Activated CD8-positive, alpha-beta T cell treated with anti-CD3 and anti-CD28 coated beads for 36 hours (primary cell): ENCODE measurements at regions not wholly inside any gene's neighbourhood (a gene's known extent, or its start where the extent isn't known, plus 50 kb on each side); places are given as distances from the start of the nearest gene placed in this dataset.

ENCODE experiments used
- ATAC-seq: fragments of 200-7000 bp; cut with Tn5 transposase; one replicate; pipeline ENCODE4 v1.10.0; 2021; ENCODE audit warnings: mild to moderate bottlenecking, moderate library complexity
- CTCF ChIA-PET: fragments of 350-600 bp; sonication (Branson Sonifier 250); formaldehyde crosslinking; loops from one replicate; lab custom pipeline; 2021; ENCODE audit warnings: antibody characterized with exemption; lab: Charles Lee
- POLR2A ChIA-PET: fragments of 350-600 bp; sonication (Branson Sonifier 250); formaldehyde crosslinking; loops from one replicate; lab custom pipeline; 2021; ENCODE audit warnings: antibody characterized with exemption; lab: Charles Lee
- DNase-seq: peaks from one replicate; pipeline ENCODE4 v3.0.0-alpha.2; 2020
- H3K27ac Mint-ChIP-seq: one replicate; pipeline ENCODE4 v1.8.0; 2021; ENCODE audit warnings: mild to moderate bottlenecking, mixed read lengths
- H3K27me3 Mint-ChIP-seq: one replicate; pipeline ENCODE4 v1.8.0; 2021; ENCODE audit warnings: mixed read lengths
- H3K36me3 Mint-ChIP-seq: one replicate; pipeline ENCODE4 v1.8.0; 2021; ENCODE audit warnings: low read depth, mixed read lengths
- H3K4me1 Mint-ChIP-seq: one replicate; pipeline ENCODE4 v1.8.0; 2021; ENCODE audit warnings: low read depth, mixed read lengths
- H3K4me3 Mint-ChIP-seq: one replicate; pipeline ENCODE4 v1.8.0; 2021; ENCODE audit warnings: mild to moderate bottlenecking, moderate library complexity, mixed read lengths
- H3K9me3 Mint-ChIP-seq: one replicate; pipeline ENCODE4 v1.8.0; 2021; ENCODE audit warnings: mixed read lengths
- intact Hi-C: fragments of 100-400 bp; cut with micrococcal nuclease; formaldehyde crosslinking; loops from one replicate; pipeline ENCODE4 v1.10.0; 2022
- TF ChIP-seq, protein P1 (sequence below): fragments of 200-600 bp; IDR thresholded peaks from one replicate; pipeline ENCODE4 v1.8.0; 2022; ENCODE audit warnings: antibody characterized with exemption, mild to moderate bottlenecking

DNA sequence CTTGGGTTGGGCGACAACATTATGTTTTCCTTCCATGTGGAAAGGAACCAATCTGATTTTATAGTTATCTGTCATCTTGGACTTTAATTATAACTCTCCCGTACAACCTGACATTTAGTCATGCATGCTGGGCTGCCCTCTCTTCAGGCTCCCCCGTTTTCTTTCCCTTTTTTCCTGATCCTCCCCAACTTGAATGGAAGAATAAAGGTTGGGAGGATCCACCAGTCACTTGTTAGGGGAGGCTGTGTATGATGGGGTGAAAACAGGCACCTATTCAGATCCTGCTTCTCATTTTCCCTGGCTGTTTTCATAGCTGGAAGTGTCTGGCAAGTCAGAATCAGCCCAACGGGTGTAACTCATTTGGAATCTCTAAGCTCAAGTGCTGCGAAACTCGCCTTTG is 267.2 kb upstream of the SALL1 start:
- no peak overlapping the region for H3K4me3 Mint-ChIP-seq
- CTCF ChIA-PET: no interaction called here
- H3K27ac Mint-ChIP-seq: no peak overlapping the region
- TF ChIP-seq, protein P1, sequence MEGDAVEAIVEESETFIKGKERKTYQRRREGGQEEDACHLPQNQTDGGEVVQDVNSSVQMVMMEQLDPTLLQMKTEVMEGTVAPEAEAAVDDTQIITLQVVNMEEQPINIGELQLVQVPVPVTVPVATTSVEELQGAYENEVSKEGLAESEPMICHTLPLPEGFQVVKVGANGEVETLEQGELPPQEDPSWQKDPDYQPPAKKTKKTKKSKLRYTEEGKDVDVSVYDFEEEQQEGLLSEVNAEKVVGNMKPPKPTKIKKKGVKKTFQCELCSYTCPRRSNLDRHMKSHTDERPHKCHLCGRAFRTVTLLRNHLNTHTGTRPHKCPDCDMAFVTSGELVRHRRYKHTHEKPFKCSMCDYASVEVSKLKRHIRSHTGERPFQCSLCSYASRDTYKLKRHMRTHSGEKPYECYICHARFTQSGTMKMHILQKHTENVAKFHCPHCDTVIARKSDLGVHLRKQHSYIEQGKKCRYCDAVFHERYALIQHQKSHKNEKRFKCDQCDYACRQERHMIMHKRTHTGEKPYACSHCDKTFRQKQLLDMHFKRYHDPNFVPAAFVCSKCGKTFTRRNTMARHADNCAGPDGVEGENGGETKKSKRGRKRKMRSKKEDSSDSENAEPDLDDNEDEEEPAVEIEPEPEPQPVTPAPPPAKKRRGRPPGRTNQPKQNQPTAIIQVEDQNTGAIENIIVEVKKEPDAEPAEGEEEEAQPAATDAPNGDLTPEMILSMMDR: no peak
- H3K27me3 Mint-ChIP-seq: no peaks in the 10 kb centered on the region
- POLR2A ChIA-PET: no interaction called here
- DNase-seq (no peak), ATAC-seq (no peak)
- peaks cover 6% of the 10 kb centered on the region for H3K9me3 Mint-ChIP-seq
- H3K36me3 Mint-ChIP-seq: no peaks in the 10 kb centered on the region
- intact Hi-C loops: no loop called here
- no peaks in the 10 kb centered on the region for H3K4me1 Mint-ChIP-seq

DNA sequence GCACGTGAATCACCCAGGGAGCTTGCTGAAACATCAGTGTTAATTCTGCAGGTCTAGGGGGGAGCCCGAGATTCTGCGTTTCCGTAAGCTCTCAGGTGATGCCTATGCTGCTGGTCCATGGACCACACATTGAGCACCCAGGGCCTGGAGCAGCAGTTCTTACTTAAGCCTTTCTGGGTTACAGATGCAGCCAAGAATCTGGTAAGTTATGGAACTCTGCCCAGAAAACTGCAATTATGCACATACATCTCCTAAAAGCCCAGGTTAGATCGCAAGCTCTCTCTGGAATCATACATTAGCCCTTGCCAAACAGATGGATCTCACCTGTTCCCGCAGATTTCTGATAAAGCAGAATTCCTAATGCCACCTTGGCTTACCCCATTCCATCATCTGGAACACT is 265.9 kb upstream of the SALL1 start:
- intact Hi-C loops: no loop called here
- Mint-ChIP-seq H3K4me3 (no peak overlapping the region), H3K4me1 (no peaks in the 10 kb centered on the region), H3K27ac (no peak overlapping the region), H3K9me3 (no peaks in the 10 kb centered on the region), H3K27me3 (no peaks in the 10 kb centered on the region), H3K36me3 (no peaks in the 10 kb centered on the region)
- POLR2A ChIA-PET: no interaction called here
- no peak for DNase-seq
- CTCF ChIA-PET: no interaction called here
- no peak for ATAC-seq
- TF ChIP-seq, protein P1: no peak

DNA sequence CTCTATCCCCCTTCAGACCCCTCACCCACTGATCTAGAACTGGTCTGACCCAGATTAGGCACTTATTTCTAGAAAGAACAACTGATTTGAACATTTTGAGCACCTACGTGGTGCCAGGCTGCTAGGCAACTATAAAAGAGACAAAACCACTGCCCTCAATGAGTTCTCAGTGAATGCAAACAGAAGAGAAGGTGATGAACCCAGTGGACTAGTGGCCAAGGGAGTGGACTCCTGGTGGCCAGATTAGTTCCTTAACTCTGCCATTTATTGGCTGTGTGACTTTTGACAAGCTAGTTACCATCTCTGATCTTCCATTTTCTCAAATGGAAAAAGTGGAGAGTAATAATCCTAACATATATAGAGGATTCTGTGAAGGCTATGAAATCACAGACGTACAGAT is 259.1 kb upstream of the SALL1 start:
- ATAC-seq (no peak), DNase-seq (no peak)
- TF ChIP-seq, protein P1: no peak
- H3K4me1 Mint-ChIP-seq: no peaks in the 10 kb centered on the region
- no peaks in the 10 kb centered on the region for H3K27me3 Mint-ChIP-seq
- H3K36me3 Mint-ChIP-seq: no peaks in the 10 kb centered on the region
- no peak overlapping the region for H3K4me3 Mint-ChIP-seq
- H3K9me3 Mint-ChIP-seq: no peaks in the 10 kb centered on the region
- ChIA-PET CTCF (no interaction called here), POLR2A (no interaction called here)
- no peak overlapping the region for H3K27ac Mint-ChIP-seq
- intact Hi-C loops: no loop called here

DNA sequence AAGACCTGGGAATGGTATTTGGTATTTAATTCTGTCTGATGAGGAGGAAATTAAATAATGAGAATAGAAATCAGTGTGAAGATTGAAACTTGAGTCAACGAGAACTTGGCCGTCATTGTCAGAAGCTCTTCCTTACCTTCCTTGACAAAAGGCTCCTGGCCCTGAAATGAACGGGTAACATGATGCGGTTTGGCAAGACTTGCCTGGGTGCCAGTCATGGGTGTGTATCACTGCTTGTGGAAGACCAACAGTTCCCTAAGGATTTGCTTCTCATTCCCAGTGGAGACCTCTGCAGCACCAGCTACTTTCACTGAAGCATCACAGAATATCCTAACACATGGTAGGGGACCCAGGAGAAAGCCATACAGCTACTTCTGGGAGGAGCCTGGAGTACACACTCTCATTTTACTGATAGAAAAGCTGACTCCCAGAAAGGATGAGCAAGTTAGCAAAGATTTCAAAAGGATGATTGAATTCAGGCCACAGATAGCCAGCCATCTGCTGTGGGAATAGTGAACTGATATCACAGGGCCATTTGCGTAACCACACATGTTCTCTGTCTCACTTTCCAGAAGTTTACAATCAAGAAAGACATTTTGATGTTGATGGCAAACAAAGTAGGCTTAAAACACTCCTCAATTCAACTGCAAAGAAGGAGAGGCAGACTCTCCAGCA is 258.1 kb upstream of the SALL1 start:
- CTCF ChIA-PET: no interaction called here
- DNase-seq (no peak), ATAC-seq (no peak)
- H3K27me3 Mint-ChIP-seq: no peaks in the 10 kb centered on the region
- H3K9me3 Mint-ChIP-seq: no peaks in the 10 kb centered on the region
- POLR2A ChIA-PET: no interaction called here
- TF ChIP-seq, protein P1: no peak
- no peak overlapping the region for H3K27ac Mint-ChIP-seq
- no peaks in the 10 kb centered on the region for H3K36me3 Mint-ChIP-seq
- no peak overlapping the region for H3K4me3 Mint-ChIP-seq
- intact Hi-C loops: no loop called here
- H3K4me1 Mint-ChIP-seq: no peaks in the 10 kb centered on the region

DNA sequence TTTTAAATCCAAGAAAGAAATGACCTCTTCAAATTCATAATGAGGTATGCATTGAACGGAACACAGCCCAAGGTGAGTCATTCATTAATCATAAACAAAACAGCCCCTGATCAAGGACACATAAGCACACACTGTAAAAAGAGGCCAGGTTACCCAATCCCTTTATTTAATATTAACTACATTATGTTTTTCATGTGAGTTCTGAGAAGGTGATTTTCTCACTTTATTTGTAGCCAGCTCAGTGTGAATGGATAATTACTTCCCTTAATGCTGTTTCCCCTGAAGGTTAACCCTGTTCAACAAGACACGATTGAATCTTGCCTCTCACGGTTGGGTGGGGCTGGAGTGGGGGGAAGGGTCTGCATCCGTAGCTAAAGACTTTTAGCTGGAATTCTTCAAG is 257.3 kb upstream of the SALL1 start:
- H3K27ac Mint-ChIP-seq: no peak overlapping the region
- DNase-seq (no peak), ATAC-seq (no peak)
- no peaks in the 10 kb centered on the region for H3K4me1 Mint-ChIP-seq
- H3K27me3 Mint-ChIP-seq: no peaks in the 10 kb centered on the region
- no peaks in the 10 kb centered on the region for H3K9me3 Mint-ChIP-seq
- ChIA-PET POLR2A (no interaction called here), CTCF (no interaction called here)
- no peak overlapping the region for H3K4me3 Mint-ChIP-seq
- no peaks in the 10 kb centered on the region for H3K36me3 Mint-ChIP-seq
- intact Hi-C loops: no loop called here
- TF ChIP-seq, protein P1: no peak
